K562 (cell line): ENCODE measurements at regions not wholly inside any gene's neighbourhood (a gene's known extent, or its start where the extent isn't known, plus 50 kb on each side); places are given as distances from the start of the nearest gene placed in this dataset.

Experiments used
- CBX5 ChIP-seq: IDR thresholded peaks from 2 replicates; pipeline ENCODE4 v1.6.1; 2014; ENCODE audit warnings: low read depth, borderline replicate concordance
- CREM ChIP-seq: IDR thresholded peaks from 2 replicates; pipeline ENCODE4 v1.6.1; 2014; ENCODE audit warnings: antibody characterized with exemption, low read depth
- MTA3 ChIP-seq: fragments of 450-650 bp; formaldehyde crosslinking; IDR thresholded peaks from 2 replicates; pipeline ENCODE4 v1.6.1; 2017; ENCODE audit warnings: mild to moderate bottlenecking, borderline replicate concordance
- POLR2A ChIP-seq: fragments of 450-650 bp; conservative IDR thresholded peaks from 2 replicates; pipeline ENCODE4 v1.6.1; 2016
- POLR2AphosphoS5 ChIP-seq: IDR thresholded peaks from 2 replicates; pipeline ENCODE4 v1.6.1; 2011; ENCODE audit warnings: mild to moderate bottlenecking, low read depth, low read length, moderate library complexity; ENCODE audit not compliant: control insufficient read depth, insufficient read depth
- RCOR1 ChIP-seq, 2 experiments: IDR thresholded peaks; 2 replicates each; pipeline ENCODE4 v1.6.1; 2012; ENCODE audit warnings: low read depth in 2 of 2, low read length in 2 of 2, borderline replicate concordance in 1 of 2, improper control_type of control experiment in 1 of 2
- ZNF253 ChIP-seq: fragments of 250-450 bp; sonication (Bioruptor Pico); conservative IDR thresholded peaks from 2 replicates; pipeline ENCODE4 v1.6.1; 2021; ENCODE audit warnings: mild to moderate bottlenecking

DNA sequence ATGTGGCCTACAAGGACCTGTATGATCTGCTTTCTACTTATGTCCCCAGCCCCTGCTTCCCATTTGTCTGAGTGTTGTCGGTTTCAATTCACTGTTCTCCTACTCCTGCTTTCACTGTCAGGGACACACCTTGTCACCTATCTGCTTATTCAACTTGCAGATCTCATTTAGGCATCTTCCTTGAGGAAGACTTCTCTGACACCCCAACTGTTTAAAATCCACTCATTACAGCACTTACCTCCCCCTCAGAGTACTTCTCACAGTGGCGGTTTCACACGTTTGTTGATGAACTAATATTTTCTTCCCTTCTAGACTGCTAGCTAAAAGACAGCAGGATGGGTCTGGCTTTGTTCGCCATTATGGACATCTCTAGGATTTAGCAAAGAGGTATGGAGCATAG lies 279.9 kb upstream of the TET2 start:
- TF ChIP-seq POLR2A (no peak), POLR2AphosphoS5 (no peak), ZNF253 (CRISPR knock-in tag) (no peak), CREM (no peak), MTA3 (no peak), CBX5 (no peak), RCOR1 (IDR thresholded peaks at IDR 0.05; ENCODE audit: borderline replicate concordance in 1 of 2, low read depth in 2 of 2, low read length in 2 of 2) (no peak)
